ENCODE measurements at regions not wholly inside any gene's neighbourhood (a gene's known extent, or its start where the extent isn't known, plus 50 kb on each side); places are given as distances from the start of the nearest gene placed in this dataset.

GRCh38 chr22:48241658-48242057 lies 1479.2 kb downstream of the TBC1D22A start:
- Histone ChIP-seq H3K36me3 (ENCODE audit: control insufficient read depth in 1 of 2, insufficient read depth in 2 of 2, low read length in 2 of 2) (no peaks in the 10 kb centered on the region), H4K20me1 (ENCODE audit: insufficient read depth) (no peaks in the 10 kb centered on the region), H3K9ac (ENCODE audit: low read length) (no peak overlapping the region), H3K4me2 (ENCODE audit: low read length) (no peak overlapping the region), H3K4me3 (replicated peaks in 1 of 2; ENCODE audit: low read depth in 1 of 2, low read length in 2 of 2) (no peak overlapping the region), H3K9me2 (ENCODE audit: insufficient read depth) (no peaks in the 10 kb centered on the region), H3K79me2 (ENCODE audit: insufficient read depth, low read length) (no peaks in the 10 kb centered on the region), H3K27ac (ENCODE audit: low read depth, low read length) (no peak overlapping the region), H3K4me1 (ENCODE audit: control insufficient read depth in 1 of 2, insufficient read depth in 2 of 2, low read length in 2 of 2) (no peaks in the 10 kb centered on the region), H3K9me3 (ENCODE audit: control insufficient read depth in 1 of 2, insufficient read depth in 1 of 2, low read depth in 1 of 2, low read length in 2 of 2) (peaks cover 0 to 5% of the 10 kb centered on the region in 2 experiments; a peak in 1 of 4 replicates), H3K27me3 (ENCODE audit: insufficient read depth, low read length) (no peaks in the 10 kb centered on the region), H2AFZ (ENCODE audit: low read depth, low read length, poor library complexity, severe bottlenecking) (no peak overlapping the region)
- RAD21 ChIA-PET (ENCODE audit: low non-redundant PET in 1 of 2, low total read pairs in 2 of 2, uncharacterized antibody in 2 of 2, unreplicated experiment in 2 of 2) = no interaction called here
- TF ChIP-seq ZFX (IDR thresholded peaks at IDR 0.05) = no peak
- no peak for TF ChIP-seq CBX3 (IDR thresholded peaks at IDR 0.05; ENCODE audit: low read depth)
- no peak for TF ChIP-seq TCF7L2 (IDR thresholded peaks at IDR 0.05; ENCODE audit: borderline replicate concordance, extremely low read depth, insufficient read depth, insufficient read length)
- no peak for TF ChIP-seq YY1 (IDR thresholded peaks at IDR 0.05; ENCODE audit: extremely low read depth, insufficient replicate concordance, low read depth, low read length)
- POLR2A ChIA-PET = no interaction called here
- DNase-seq (ENCODE audit: low read depth, low spot score) (no peak), ATAC-seq (no peak)
- BruUV-seq (replicated peaks) = no TSS peak
- intact Hi-C loops (cut with micrococcal nuclease) = no loop called here
- CTCF ChIA-PET = no interaction called here

- H3K4me1 ChIP-seq (ENCODE audit: control insufficient read depth in 1 of 2, insufficient read depth in 2 of 2, low read length in 2 of 2) = no peaks in the 10 kb centered on the region
- no peaks in the 10 kb centered on the region for H3K9me2 ChIP-seq (ENCODE audit: insufficient read depth)
- ChIA-PET CTCF (no interaction called here), RAD21 (ENCODE audit: low non-redundant PET in 1 of 2, low total read pairs in 2 of 2, uncharacterized antibody in 2 of 2, unreplicated experiment in 2 of 2) (no interaction called here), POLR2A (no interaction called here)
- no peak overlapping the region for H3K27ac ChIP-seq (ENCODE audit: low read depth, low read length)
- ATAC-seq = no peak
- no peaks in the 10 kb centered on the region for H4K20me1 ChIP-seq (ENCODE audit: insufficient read depth)
- TF ChIP-seq CBX3 (IDR thresholded peaks at IDR 0.05; ENCODE audit: low read depth) (no peak), EZH2 (IDR thresholded peaks at IDR 0.05) (no peak), JUND (IDR thresholded peaks at IDR 0.05) (no peak), ZNF274 (IDR thresholded peaks at IDR 0.05; ENCODE audit: low read depth, low read length) (no peak), REST (IDR thresholded peaks at IDR 0.05; ENCODE audit: low read depth) (no peak), ZBTB33 (IDR thresholded peaks at IDR 0.05; ENCODE audit: extremely low read depth, insufficient replicate concordance, low read length) (no peak), SRF (IDR thresholded peaks at IDR 0.05; ENCODE audit: low read depth) (no peak), POLR2A (IDR thresholded peaks at IDR 0.05; ENCODE audit: borderline replicate concordance, extremely low read depth, insufficient read depth, insufficient read length) (no peak), SP1 (IDR thresholded peaks at IDR 0.05; ENCODE audit: low read depth) (no peak), ZFX (IDR thresholded peaks at IDR 0.05) (no peak), YY1 (IDR thresholded peaks at IDR 0.05; ENCODE audit: extremely low read depth, insufficient replicate concordance, low read depth, low read length) (no peak), EZH2phosphoT487 (IDR thresholded peaks at IDR 0.05; ENCODE audit: borderline replicate concordance) (no peak)
- intact Hi-C loops (cut with micrococcal nuclease) = no loop called here
- peaks cover 0 to 5% of the 10 kb centered on the region in 2 experiments; a peak in 1 of 4 replicates for H3K9me3 ChIP-seq (ENCODE audit: control insufficient read depth in 1 of 2, insufficient read depth in 1 of 2, low read depth in 1 of 2, low read length in 2 of 2)
- no peak overlapping the region for H3K4me3 ChIP-seq (replicated peaks in 1 of 2; ENCODE audit: low read depth in 1 of 2, low read length in 2 of 2)
- no peak for DNase-seq (ENCODE audit: low read depth, low spot score)
- no peaks in the 10 kb centered on the region for H3K36me3 ChIP-seq (ENCODE audit: control insufficient read depth in 1 of 2, insufficient read depth in 2 of 2, low read length in 2 of 2)
- no peaks in the 10 kb centered on the region for H3K79me2 ChIP-seq (ENCODE audit: insufficient read depth, low read length)
- BruUV-seq (replicated peaks) = no TSS peak
- H3K27me3 ChIP-seq (ENCODE audit: insufficient read depth, low read length) = no peaks in the 10 kb centered on the region
- no peak overlapping the region for H3K4me2 ChIP-seq (ENCODE audit: low read length)
- H2AFZ ChIP-seq (ENCODE audit: low read depth, low read length, poor library complexity, severe bottlenecking) = no peak overlapping the region
- no peak overlapping the region for H3K9ac ChIP-seq (ENCODE audit: low read length)
Measured at GRCh38 chr22:48240935-48241230, 1478.4 kb downstream of the TBC1D22A start.
